ENCODE measurements at regions not wholly inside any gene's neighbourhood (a gene's known extent, or its start where the extent isn't known, plus 50 kb on each side); places are given as distances from the start of the nearest gene placed in this dataset.

DNA sequence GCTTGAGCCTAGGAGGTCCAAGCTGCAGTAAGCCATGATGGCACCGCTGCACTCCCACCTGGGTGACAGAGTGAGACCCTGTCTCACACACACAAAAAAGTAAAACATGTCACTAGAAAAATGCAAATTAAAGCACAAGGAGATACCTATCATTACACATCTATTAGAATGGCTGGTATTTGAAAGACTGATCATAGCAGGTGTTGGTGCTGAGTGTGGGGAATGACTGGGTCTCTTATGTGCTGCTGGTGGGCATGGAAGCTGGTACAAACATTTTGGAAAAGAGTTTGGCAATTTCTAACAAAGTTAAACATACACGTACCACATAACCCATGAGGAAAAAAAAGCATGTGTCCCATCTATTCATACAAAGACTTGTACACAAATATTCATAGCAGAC lies 142.1 kb upstream of the ZBTB40 start:
- TF ChIP-seq, protein P1, sequence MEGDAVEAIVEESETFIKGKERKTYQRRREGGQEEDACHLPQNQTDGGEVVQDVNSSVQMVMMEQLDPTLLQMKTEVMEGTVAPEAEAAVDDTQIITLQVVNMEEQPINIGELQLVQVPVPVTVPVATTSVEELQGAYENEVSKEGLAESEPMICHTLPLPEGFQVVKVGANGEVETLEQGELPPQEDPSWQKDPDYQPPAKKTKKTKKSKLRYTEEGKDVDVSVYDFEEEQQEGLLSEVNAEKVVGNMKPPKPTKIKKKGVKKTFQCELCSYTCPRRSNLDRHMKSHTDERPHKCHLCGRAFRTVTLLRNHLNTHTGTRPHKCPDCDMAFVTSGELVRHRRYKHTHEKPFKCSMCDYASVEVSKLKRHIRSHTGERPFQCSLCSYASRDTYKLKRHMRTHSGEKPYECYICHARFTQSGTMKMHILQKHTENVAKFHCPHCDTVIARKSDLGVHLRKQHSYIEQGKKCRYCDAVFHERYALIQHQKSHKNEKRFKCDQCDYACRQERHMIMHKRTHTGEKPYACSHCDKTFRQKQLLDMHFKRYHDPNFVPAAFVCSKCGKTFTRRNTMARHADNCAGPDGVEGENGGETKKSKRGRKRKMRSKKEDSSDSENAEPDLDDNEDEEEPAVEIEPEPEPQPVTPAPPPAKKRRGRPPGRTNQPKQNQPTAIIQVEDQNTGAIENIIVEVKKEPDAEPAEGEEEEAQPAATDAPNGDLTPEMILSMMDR (IDR thresholded peaks at IDR 0.05; ENCODE audit: low read length), result no peak
- TF ChIP-seq EZH2phosphoT487 (IDR thresholded peaks at IDR 0.05; ENCODE audit: low read length), result no peak

Measured in MM.1S (cell line).